Endothelial cell of umbilical vein (primary cell): ENCODE measurements at regions not wholly inside any gene's neighbourhood (a gene's known extent, or its start where the extent isn't known, plus 50 kb on each side); places are given as distances from the start of the nearest gene placed in this dataset.

Experiments
- BruUV-seq: library from RNA; stranded (reverse); fragments of 400-500 nt; replicated peaks from 2 replicates; lab custom pipeline; 2021; lab: Mats Ljungman, UMichigan
- CTCF ChIA-PET: fragments of 300-600, 350-600 bp; sonication (Branson Sonifier 250); formaldehyde crosslinking; loops from one replicate; lab custom pipeline; 2021; ENCODE audit warnings: antibody characterized with exemption, inconsistent platforms; lab: Charles Lee
- POLR2A ChIA-PET: fragments of 300-600, 350-600 bp; sonication (Branson Sonifier 250); formaldehyde crosslinking; loops from one replicate; lab custom pipeline; 2021; ENCODE audit warnings: antibody characterized with exemption, inconsistent platforms; lab: Charles Lee
- DNase-seq: peaks from one replicate; pipeline ENCODE4 v3.0.0-alpha.2; 2011; ENCODE audit warnings: low read depth, low spot score
- FAIRE-seq: peaks from 2 replicates; lab custom pipeline; 2011; peaks lifted over from hg19 to GRCh38; lab: Jason Lieb, UNC
- H2AFZ ChIP-seq: 2 replicates; pipeline ENCODE4 v1.6.0; 2012; ENCODE audit warnings: low read depth, low read length, control low read depth, inconsistent platforms
- H3K27ac ChIP-seq: 2 replicates; pipeline ENCODE4 v1.5.1; 2011; ENCODE audit warnings: low read depth, mild to moderate bottlenecking, control low read depth, low read length, moderate library complexity; ENCODE audit not compliant: insufficient read depth
- H3K27me3 ChIP-seq, 2 experiments: 2 replicates each; pipeline versions ENCODE4 v1.6.0 to v1.6.1; 2011; ENCODE audit warnings: low read length in 2 of 2, mixed read lengths in 1 of 2; ENCODE audit not compliant: control insufficient read depth in 2 of 2, insufficient read depth in 2 of 2
- H3K36me3 ChIP-seq, 2 experiments: 2 replicates in 1 of 2; 3 replicates in 1 of 2; pipeline ENCODE4 v1.5.1; 2011; ENCODE audit warnings: low read length in 2 of 2, mild to moderate bottlenecking in 1 of 2, moderate library complexity in 1 of 2; ENCODE audit not compliant: control insufficient read depth in 2 of 2, insufficient read depth in 2 of 2; ENCODE audit errors: extremely low read depth in 1 of 2
- H3K4me1 ChIP-seq: 3 replicates; pipeline ENCODE4 v1.5.1; 2011; ENCODE audit warnings: mild to moderate bottlenecking, low read length; ENCODE audit not compliant: control insufficient read depth, insufficient read depth; ENCODE audit errors: extremely low read depth
- H3K4me2 ChIP-seq: 2 replicates; pipeline ENCODE4 v1.6.1; 2011; ENCODE audit warnings: low read length, control low read depth, mixed read lengths; ENCODE audit not compliant: insufficient read depth
- H3K4me3 ChIP-seq, 3 experiments: fragments of 200-600 bp in 1 of 3; sonication (generic), shearing (Covaris generic) in 1 of 3; replicated peaks in 1 of 3; 2 replicates each; pipeline ENCODE4 v1.5.1; 2011 to 2016; ENCODE audit warnings: control low read depth in 3 of 3, low read length in 3 of 3, mild to moderate bottlenecking in 2 of 3, inconsistent platforms in 1 of 3, low read depth in 1 of 3, moderate library complexity in 1 of 3; ENCODE audit not compliant: insufficient read depth in 1 of 3
- H3K79me2 ChIP-seq: 2 replicates; pipeline ENCODE4 v1.6.0; 2012; ENCODE audit warnings: low read length, inconsistent platforms; ENCODE audit not compliant: control insufficient read depth, insufficient read depth
- H3K9ac ChIP-seq: replicated peaks from 2 replicates; pipeline ENCODE3; 2011; ENCODE audit warnings: low read length, control low read depth; ENCODE audit not compliant: insufficient read depth; ENCODE audit errors: extremely low read depth
- H3K9me1 ChIP-seq: replicated peaks from 3 replicates; pipeline ENCODE4 v1.6.0; 2011; ENCODE audit warnings: mild to moderate bottlenecking, low read length; ENCODE audit not compliant: control insufficient read depth, insufficient read depth; ENCODE audit errors: extremely low read depth
- H3K9me3 ChIP-seq: replicated peaks from 2 replicates; pipeline ENCODE4 v1.5.1; 2012; ENCODE audit warnings: low read length, inconsistent platforms; ENCODE audit not compliant: control insufficient read depth, insufficient read depth
- H4K20me1 ChIP-seq: replicated peaks from 2 replicates; pipeline ENCODE3; 2011; ENCODE audit warnings: mild to moderate bottlenecking, low read length; ENCODE audit not compliant: control insufficient read depth, insufficient read depth; ENCODE audit errors: extremely low read depth
- CTCF ChIP-seq, 2 donors: IDR thresholded peaks; 1 replicate in 1 of 2; 2 replicates in 1 of 2; pipeline ENCODE4 v1.5.1; 2011; ENCODE audit warnings: low read length in 2 of 2, mild to moderate bottlenecking in 2 of 2, moderate library complexity in 2 of 2, control low read depth in 1 of 2, inconsistent platforms in 1 of 2, low read depth in 1 of 2; ENCODE audit not compliant: insufficient read depth in 1 of 2; ENCODE audit errors: extremely low read depth in 1 of 2
- EZH2 ChIP-seq: IDR thresholded peaks from 2 replicates; pipeline ENCODE4 v1.6.1; 2012; ENCODE audit warnings: borderline replicate concordance, low read depth, mild to moderate bottlenecking, moderate library complexity, low read length, inconsistent platforms; ENCODE audit not compliant: severe bottlenecking
- FOS ChIP-seq: IDR thresholded peaks from 2 replicates; pipeline ENCODE4 v1.6.1; 2011; ENCODE audit warnings: mild to moderate bottlenecking, low read length, moderate library complexity, borderline replicate concordance; ENCODE audit not compliant: insufficient read depth
- GATA2 ChIP-seq: IDR thresholded peaks from 2 replicates; pipeline ENCODE4 v1.7.0; 2011; ENCODE audit warnings: low read depth, mild to moderate bottlenecking, moderate library complexity, mixed read lengths, low read length; ENCODE audit not compliant: insufficient read length, insufficient read depth
- JUN ChIP-seq: IDR thresholded peaks from 2 replicates; pipeline ENCODE4 v1.6.1; 2011; ENCODE audit warnings: borderline replicate concordance, low read depth; ENCODE audit not compliant: insufficient read length, insufficient read depth
- MAX ChIP-seq: IDR thresholded peaks from 2 replicates; pipeline ENCODE4 v1.6.1; 2011; ENCODE audit not compliant: insufficient read depth, insufficient read length
- POLR2AphosphoS5 ChIP-seq: IDR thresholded peaks from 2 replicates; pipeline ENCODE4 v1.6.1; 2012; ENCODE audit warnings: low read depth, mild to moderate bottlenecking, control low read depth, low read length, moderate library complexity; ENCODE audit not compliant: insufficient read depth
- dilution Hi-C: fragments of 300-500 bp; cut with MboI; formaldehyde crosslinking; loops from one replicate; pipeline ENCODE4 v1.15.0; 2019; ENCODE audit warnings: low sequenced_read_pairs; ENCODE audit not compliant: extremely low pct_ligation_motif_present
- intact Hi-C: fragments of 100-400 bp; cut with micrococcal nuclease; formaldehyde crosslinking; loops from one replicate; pipeline ENCODE4 v1.10.0; 2022

- no peaks in the 10 kb centered on the region for H3K27me3 ChIP-seq
- intact Hi-C loops (no loop called here), dilution Hi-C loops (no loop called here)
- FAIRE-seq, result no peak
- CTCF ChIA-PET, result no interaction called here
- no peak overlapping the region for H3K4me3 ChIP-seq
- H3K36me3 ChIP-seq, result no peaks in the 10 kb centered on the region
- no peaks in the 10 kb centered on the region for H3K9me3 ChIP-seq
- H3K4me1 ChIP-seq, result no peaks in the 10 kb centered on the region
- H3K9ac ChIP-seq, result no peak overlapping the region
- H2AFZ ChIP-seq, result no peak overlapping the region
- BruUV-seq, result no TSS peak
- no peak for TF ChIP-seq GATA2
- TF ChIP-seq FOS, result no peak
- no peak for TF ChIP-seq MAX
- TF ChIP-seq EZH2, result no peak
- no peak for TF ChIP-seq CTCF (IDR thresholded peaks at IDR 0.05; ENCODE audit: extremely low read depth in 1 of 2, insufficient read depth in 1 of 2, low read depth in 1 of 2, low read length in 2 of 2)
- no peak for TF ChIP-seq POLR2AphosphoS5
- TF ChIP-seq JUN, result no peak
- H3K79me2 ChIP-seq, result no peaks in the 10 kb centered on the region
- H3K4me2 ChIP-seq, result no peak overlapping the region
- H3K9me1 ChIP-seq, result no peaks in the 10 kb centered on the region
- POLR2A ChIA-PET, result no interaction called here
- no peak overlapping the region for H3K27ac ChIP-seq
- DNase-seq, result no peak
- no peaks in the 10 kb centered on the region for H4K20me1 ChIP-seq
Measured at GRCh38 chr4:173910891-173911290, 372.6 kb downstream of the FBXO8 start.
